ENCODE measurements at regions not wholly inside any gene's neighbourhood (a gene's known extent, or its start where the extent isn't known, plus 50 kb on each side); places are given as distances from the start of the nearest gene placed in this dataset.

DNA sequence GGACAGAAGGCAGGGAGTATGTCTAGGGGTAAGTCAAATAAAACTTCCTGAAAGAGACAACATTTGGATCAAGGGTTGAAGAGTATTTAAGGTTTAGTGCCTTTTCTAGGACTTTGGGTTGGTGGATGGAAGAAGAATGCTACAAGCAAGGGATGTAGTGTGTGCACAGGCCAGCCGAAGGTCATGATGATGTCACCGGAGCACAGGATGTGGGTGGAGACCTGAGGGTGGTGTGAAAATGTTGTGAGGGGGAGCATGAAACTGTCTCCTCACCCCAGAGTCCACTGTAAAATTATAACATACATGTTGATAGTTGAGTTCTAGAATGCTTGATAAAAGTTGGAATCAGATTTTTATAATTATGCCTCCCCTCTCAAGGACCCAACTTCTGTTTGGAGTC lies 553.3 kb upstream of the SGCD start:
- in situ Hi-C loops (cut with MboI; ENCODE audit: low sequenced_read_pairs), result no loop called here
- Histone ChIP-seq H3K9me1 (ENCODE audit: insufficient read depth, low read length) (no peaks in the 10 kb centered on the region), H3K36me3 (ENCODE audit: control insufficient read depth, insufficient read depth, low read length) (no peaks in the 10 kb centered on the region), H2BK120ac (ENCODE audit: low read depth, low read length) (no peak overlapping the region), H3K56ac (ENCODE audit: extremely low read depth, insufficient read depth, low read length) (no peak overlapping the region), H4K5ac (ENCODE audit: low read depth, low read length) (no peak overlapping the region), H3K9me3 (ENCODE audit: control insufficient read depth, insufficient read depth, low read length) (peaks cover 5% of the 10 kb centered on the region; the same call in 1 of the 2 replicates), H4K91ac (ENCODE audit: insufficient read depth, low read depth, low read length) (no peak overlapping the region), H4K20me1 (ENCODE audit: insufficient read depth, low read length) (no peaks in the 10 kb centered on the region), H2BK5ac (ENCODE audit: low read depth, low read length, poor library complexity, severe bottlenecking) (no peak overlapping the region), H2BK20ac (ENCODE audit: low read depth, low read length) (no peak overlapping the region), H4K8ac (ENCODE audit: low read depth in 2 of 2, low read length in 2 of 2) (no peak overlapping the region), H3K23ac (ENCODE audit: low read depth, low read length) (no peak overlapping the region), H3K14ac (replicated peaks; ENCODE audit: low read depth, low read length) (no peak overlapping the region), H2AFZ (replicated peaks; ENCODE audit: low read length, poor library complexity) (no peak overlapping the region), H3K4me2 (ENCODE audit: low read depth, low read length) (no peak overlapping the region), H3K9ac (ENCODE audit: low read depth, low read length) (no peak overlapping the region), H3K79me1 (ENCODE audit: low read depth in 1 of 2, low read length in 2 of 2) (no peaks in the 10 kb centered on the region), H2BK15ac (ENCODE audit: low read depth, low read length) (no peak overlapping the region), H3K4ac (ENCODE audit: low read depth, low read length) (no peak overlapping the region), H2AK5ac (ENCODE audit: low read depth, low read length) (no peak overlapping the region), H2AK9ac (replicated peaks; ENCODE audit: low read depth, low read length, poor library complexity) (no peak overlapping the region), H3K4me1 (ENCODE audit: control insufficient read depth, insufficient read depth, low read length) (no peaks in the 10 kb centered on the region), H3K4me3 (ENCODE audit: insufficient read depth, low read depth, low read length) (no peak overlapping the region), H3K18ac (ENCODE audit: low read depth, low read length) (no peak overlapping the region), H3K27ac (ENCODE audit: insufficient read depth, low read length) (no peak overlapping the region), H3K27me3 (ENCODE audit: control insufficient read depth, insufficient read depth, low read length) (no peaks in the 10 kb centered on the region)
- ATAC-seq (ENCODE audit: low read depth) (no peak), DNase-seq (no peak)
- WGBS, 2 experiments (ENCODE audit: extremely low coverage in 2 of 2, insufficient read length in 1 of 2), result no CpG with 5 or more reads among the region's 2 CpGs
- POLR2A ChIA-PET (ENCODE audit: unreplicated experiment), result no interaction called here
- CTCF ChIA-PET, result no interaction called here
- TF ChIP-seq RAD21 (IDR thresholded peaks at IDR 0.05; ENCODE audit: low read length) (no peak), MAZ (IDR thresholded peaks at IDR 0.05; ENCODE audit: borderline replicate concordance, low read depth, low read length) (no peak), FOS (IDR thresholded peaks at IDR 0.05; ENCODE audit: low read depth, low read length) (no peak), BHLHE40 (IDR thresholded peaks at IDR 0.05; ENCODE audit: low read depth, low read length) (no peak), CHD1 (IDR thresholded peaks at IDR 0.05; ENCODE audit: low read depth, low read length) (no peak), POLR2A (IDR thresholded peaks at IDR 0.05; ENCODE audit: low read depth, low read length) (no peak), MXI1 (IDR thresholded peaks at IDR 0.05; ENCODE audit: borderline replicate concordance, low read depth, low read length) (no peak), RCOR1 (IDR thresholded peaks at IDR 0.05; ENCODE audit: insufficient replicate concordance, low read length) (no peak), MAFK (IDR thresholded peaks at IDR 0.05; ENCODE audit: low read depth, low read length) (no peak)
- TF ChIP-seq, protein P1, sequence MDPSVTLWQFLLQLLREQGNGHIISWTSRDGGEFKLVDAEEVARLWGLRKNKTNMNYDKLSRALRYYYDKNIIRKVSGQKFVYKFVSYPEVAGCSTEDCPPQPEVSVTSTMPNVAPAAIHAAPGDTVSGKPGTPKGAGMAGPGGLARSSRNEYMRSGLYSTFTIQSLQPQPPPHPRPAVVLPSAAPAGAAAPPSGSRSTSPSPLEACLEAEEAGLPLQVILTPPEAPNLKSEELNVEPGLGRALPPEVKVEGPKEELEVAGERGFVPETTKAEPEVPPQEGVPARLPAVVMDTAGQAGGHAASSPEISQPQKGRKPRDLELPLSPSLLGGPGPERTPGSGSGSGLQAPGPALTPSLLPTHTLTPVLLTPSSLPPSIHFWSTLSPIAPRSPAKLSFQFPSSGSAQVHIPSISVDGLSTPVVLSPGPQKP (IDR thresholded peaks at IDR 0.05; ENCODE audit: borderline replicate concordance, low read depth, low read length), result no peak
- intact Hi-C loops (cut with micrococcal nuclease), result no loop called here
- dilution Hi-C loops (cut with HindIII; ENCODE audit: low sequenced_read_pairs, unreplicated experiment), result no loop called here
- BruUV-seq (replicated peaks), result no TSS peak
